Gastroesophageal sphincter (tissue), 3 donors: ENCODE measurements at regions not wholly inside any gene's neighbourhood (a gene's known extent, or its start where the extent isn't known, plus 50 kb on each side); places are given as distances from the start of the nearest gene placed in this dataset.
A peak's percentile ranks its signal among the peaks of the same experiment; 100 is the strongest.

ENCODE experiments used
- CTCF ChIP-seq, 4 experiments: fragments of 200-600 bp in 2 of 4; fragments of 450-650 bp in 2 of 4; sonication (generic) in 1 of 4; IDR thresholded peaks; one replicate each; pipeline ENCODE4 v1.5.1; 2017 to 2019; ENCODE audit warnings: antibody characterized with exemption in 4 of 4, mild to moderate bottlenecking in 2 of 4, moderate library complexity in 2 of 4
- POLR2A ChIP-seq, 2 donors: fragments of 450-650 bp; IDR thresholded peaks; one replicate each; pipeline ENCODE4 v1.6.1; 2017; ENCODE audit warnings: antibody characterized with exemption in 2 of 2, mild to moderate bottlenecking in 2 of 2, moderate library complexity in 1 of 2

GRCh38 chrX:63275127-63275526 lies 76.0 kb downstream of the SPIN4 start:
- no peak for TF ChIP-seq POLR2A (IDR thresholded peaks at IDR 0.05)
- peak in 1 of 4 experiments; percentile 37 for TF ChIP-seq CTCF (IDR thresholded peaks at IDR 0.05)
